Mucosa of descending colon (tissue), 3 donors: ENCODE measurements at regions not wholly inside any gene's neighbourhood (a gene's known extent, or its start where the extent isn't known, plus 50 kb on each side); places are given as distances from the start of the nearest gene placed in this dataset.

Experiments used
- ATAC-seq: fragments of 200-7000 bp; cut with Tn5 transposase; one replicate; pipeline ENCODE4 v1.9.1; 2020; ENCODE audit warnings: mild to moderate bottlenecking, moderate library complexity
- DNase-seq, 3 donors: peaks; one replicate each; pipeline ENCODE4 v3.0.0-alpha.2; 2020
- H3K36me3 ChIP-seq: fragments of 200-600 bp; one replicate; pipeline ENCODE4 v1.8.0; 2021; ENCODE audit warnings: low read depth, mild to moderate bottlenecking
- H3K4me1 ChIP-seq: fragments of 200-600 bp; one replicate; pipeline ENCODE4 v1.8.0; 2021; ENCODE audit warnings: low read depth, mild to moderate bottlenecking
- H3K4me3 ChIP-seq: fragments of 200-600 bp; one replicate; pipeline ENCODE4 v1.8.0; 2021; ENCODE audit warnings: mild to moderate bottlenecking
- H3K9me3 ChIP-seq: fragments of 200-600 bp; one replicate; pipeline ENCODE4 v1.8.0; 2021; ENCODE audit warnings: mild to moderate bottlenecking
- intact Hi-C, 2 donors: fragments of 100-400 bp; cut with DNase I in 1 of 2; cut with micrococcal nuclease in 1 of 2; formaldehyde crosslinking; loops; one replicate each; pipeline versions ENCODE4 v1.11.0 to v1.11.1; 2022; cut with DNase I, micrococcal nuclease
- TF ChIP-seq, protein P1 (sequence below): fragments of 200-600 bp; IDR thresholded peaks from one replicate; pipeline ENCODE4 v1.8.0; 2022; ENCODE audit warnings: antibody characterized with exemption, mild to moderate bottlenecking
- donor health status: DM: no; HTN: no; CAD: no; lungs with moderate emphysema.
- donor health status: DM: no; HTN: no; CAD: no.
- donor health status: DM: no; HTN: yes; CAD: no.

DNA sequence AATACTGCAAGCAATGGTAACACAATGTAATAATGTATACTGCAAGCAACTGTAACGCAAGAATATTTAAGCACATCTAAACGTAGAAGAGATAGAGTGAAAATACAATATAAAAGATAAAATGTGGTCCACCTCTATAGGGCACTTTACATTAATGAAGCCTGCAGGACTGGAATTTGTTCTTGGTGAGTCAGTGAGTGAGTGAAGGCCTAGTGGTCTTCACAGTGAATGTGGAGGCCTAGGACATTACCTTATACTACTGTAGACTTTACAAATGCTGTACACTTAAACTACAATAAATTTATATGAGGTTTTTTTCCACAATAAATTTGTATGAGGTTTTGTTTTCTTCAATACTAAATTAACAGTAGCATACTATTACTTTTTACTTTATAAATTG is 287.4 kb upstream of the SNX7 start:
- ATAC-seq (no peak), DNase-seq (no peak)
- peaks cover 9% of the 10 kb centered on the region for H3K4me1 ChIP-seq
- H3K4me3 ChIP-seq, result no peak overlapping the region
- intact Hi-C loops, result no loop called here
- TF ChIP-seq, protein P1, sequence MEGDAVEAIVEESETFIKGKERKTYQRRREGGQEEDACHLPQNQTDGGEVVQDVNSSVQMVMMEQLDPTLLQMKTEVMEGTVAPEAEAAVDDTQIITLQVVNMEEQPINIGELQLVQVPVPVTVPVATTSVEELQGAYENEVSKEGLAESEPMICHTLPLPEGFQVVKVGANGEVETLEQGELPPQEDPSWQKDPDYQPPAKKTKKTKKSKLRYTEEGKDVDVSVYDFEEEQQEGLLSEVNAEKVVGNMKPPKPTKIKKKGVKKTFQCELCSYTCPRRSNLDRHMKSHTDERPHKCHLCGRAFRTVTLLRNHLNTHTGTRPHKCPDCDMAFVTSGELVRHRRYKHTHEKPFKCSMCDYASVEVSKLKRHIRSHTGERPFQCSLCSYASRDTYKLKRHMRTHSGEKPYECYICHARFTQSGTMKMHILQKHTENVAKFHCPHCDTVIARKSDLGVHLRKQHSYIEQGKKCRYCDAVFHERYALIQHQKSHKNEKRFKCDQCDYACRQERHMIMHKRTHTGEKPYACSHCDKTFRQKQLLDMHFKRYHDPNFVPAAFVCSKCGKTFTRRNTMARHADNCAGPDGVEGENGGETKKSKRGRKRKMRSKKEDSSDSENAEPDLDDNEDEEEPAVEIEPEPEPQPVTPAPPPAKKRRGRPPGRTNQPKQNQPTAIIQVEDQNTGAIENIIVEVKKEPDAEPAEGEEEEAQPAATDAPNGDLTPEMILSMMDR, result no peak
- no peaks in the 10 kb centered on the region for H3K9me3 ChIP-seq
- H3K36me3 ChIP-seq, result no peaks in the 10 kb centered on the region

- H3K4me1 ChIP-seq, result peaks cover 9% of the 10 kb centered on the region
- H3K4me3 ChIP-seq, result no peak overlapping the region
- H3K36me3 ChIP-seq, result no peaks in the 10 kb centered on the region
- no peak for ATAC-seq
- TF ChIP-seq, protein P1, result no peak
- DNase-seq, result no peak
- no peaks in the 10 kb centered on the region for H3K9me3 ChIP-seq
- intact Hi-C loops, result no loop called here
These were observed 288.5 kb upstream of the SNX7 start for GRCh38 chr1:98373056-98373455.

DNA sequence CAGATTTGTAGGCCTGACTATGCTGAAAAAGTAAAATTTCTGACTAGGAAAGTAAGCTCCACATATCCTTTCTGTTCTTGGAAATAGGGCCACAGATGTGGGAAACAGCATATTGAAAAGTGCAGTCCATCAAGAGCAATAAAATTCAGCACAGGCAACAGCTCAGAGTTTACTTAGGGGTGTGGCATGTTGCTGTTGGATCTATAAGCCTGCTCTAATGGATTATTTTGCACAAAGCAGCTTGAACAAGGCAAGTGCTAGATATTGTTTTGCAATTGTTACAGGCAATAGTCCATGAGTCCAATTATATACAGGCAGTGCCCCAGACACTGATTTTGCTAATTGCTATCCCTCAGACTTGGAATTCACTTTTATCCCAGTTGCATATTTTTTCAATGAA is 289.8 kb upstream of the SNX7 start:
- Histone ChIP-seq H3K4me1 (peaks cover 9% of the 10 kb centered on the region), H3K4me3 (no peak overlapping the region), H3K36me3 (no peaks in the 10 kb centered on the region), H3K9me3 (no peaks in the 10 kb centered on the region)
- TF ChIP-seq, protein P1, result no peak
- peak in 1 of 3 donors; percentile 14 for DNase-seq
- intact Hi-C loops, result no loop called here
- peak; percentile 63 for ATAC-seq

GRCh38 chr1:98369463-98369862 is 292.1 kb upstream of the SNX7 start:
- intact Hi-C loops, result no loop called here
- DNase-seq, result no peak

DNA sequence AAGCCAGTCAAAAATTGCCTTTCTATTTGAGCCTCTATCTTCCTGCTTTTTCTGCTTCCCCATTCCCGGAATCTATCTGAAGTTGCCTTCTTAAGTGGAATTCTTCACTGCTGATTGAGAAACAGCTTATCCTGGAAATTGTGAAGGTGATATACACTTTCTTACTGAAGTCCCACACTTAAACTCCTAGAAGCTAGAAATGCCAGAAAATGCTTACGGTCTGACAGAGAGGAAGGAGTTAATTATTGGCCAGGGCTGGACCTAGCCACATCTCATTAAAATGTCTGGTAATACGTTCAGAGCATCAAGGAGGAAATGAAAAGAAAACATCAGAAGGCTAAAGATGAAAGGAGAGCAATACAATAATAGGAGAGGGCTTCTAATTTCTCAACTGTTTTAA is 292.5 kb upstream of the SNX7 start:
- H3K4me1 ChIP-seq, result peaks cover 9% of the 10 kb centered on the region
- no peaks in the 10 kb centered on the region for H3K36me3 ChIP-seq
- intact Hi-C loops, result no loop called here
- H3K9me3 ChIP-seq, result no peaks in the 10 kb centered on the region
- TF ChIP-seq, protein P1, result no peak
- DNase-seq, result no peak
- no peak for ATAC-seq
- no peak overlapping the region for H3K4me3 ChIP-seq

More at GRCh38 chr1:98369463-98369862, 292.1 kb upstream of the SNX7 start:
- no peaks in the 10 kb centered on the region for H3K36me3 ChIP-seq
- H3K4me3 ChIP-seq, result no peak overlapping the region
- ATAC-seq, result no peak
- no peaks in the 10 kb centered on the region for H3K9me3 ChIP-seq
- peaks cover 9% of the 10 kb centered on the region for H3K4me1 ChIP-seq
- TF ChIP-seq, protein P1, result no peak

DNA sequence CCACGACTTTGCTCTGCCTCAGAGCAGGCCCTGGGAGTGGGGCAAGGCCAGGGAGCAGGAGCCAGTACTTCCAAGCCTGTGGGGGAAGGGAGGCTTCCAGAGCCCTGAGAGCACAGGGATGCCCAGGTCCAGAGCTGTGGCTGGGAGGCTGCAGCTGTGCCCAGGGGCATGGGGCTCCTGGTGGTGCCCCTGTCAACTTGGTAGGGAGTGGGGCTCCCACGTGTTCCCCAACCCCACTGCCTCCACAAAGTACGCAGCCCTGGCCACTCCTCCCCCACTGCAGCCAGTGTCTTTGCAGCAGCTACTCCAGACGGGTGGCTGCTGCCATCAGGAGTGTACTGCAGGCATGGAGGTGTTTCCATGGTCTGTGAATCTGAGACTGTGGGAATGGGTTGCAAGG is 294.1 kb upstream of the SNX7 start:
- Histone ChIP-seq H3K4me3 (no peak overlapping the region), H3K9me3 (no peaks in the 10 kb centered on the region), H3K4me1 (peaks cover 7% of the 10 kb centered on the region), H3K36me3 (no peaks in the 10 kb centered on the region)
- TF ChIP-seq, protein P1, result no peak
- DNase-seq (no peak), ATAC-seq (peak; percentile 14)
- intact Hi-C loops, result no loop called here
